MM.1S (cell line): ENCODE measurements at regions not wholly inside any gene's neighbourhood (a gene's known extent, or its start where the extent isn't known, plus 50 kb on each side); places are given as distances from the start of the nearest gene placed in this dataset.

Source experiments
- CTCF ChIP-seq: fragments of 300-600 bp; sonication (generic); IDR thresholded peaks from 2 replicates; pipeline ENCODE4 v1.5.1; 2016; ENCODE audit warnings: antibody characterized with exemption, low read length, mixed read lengths
- EZH2 ChIP-seq: fragments of 300-600 bp; sonication (generic); optimal IDR thresholded peaks from 2 replicates; pipeline ENCODE3; 2017; ENCODE audit warnings: low read depth, mild to moderate bottlenecking, antibody characterized with exemption, low read length, mixed read lengths
- EZH2phosphoT487 ChIP-seq: fragments of 300-600 bp; sonication (generic); IDR thresholded peaks from 2 replicates; pipeline ENCODE4 v1.6.1; 2018; ENCODE audit warnings: antibody characterized with exemption, low read length

GRCh38 chr12:71057330-71057729, 100.5 kb downstream of the TSPAN8 start:
- no peak for TF ChIP-seq CTCF
- no peak for TF ChIP-seq EZH2
- TF ChIP-seq EZH2phosphoT487: no peak
